Medulla oblongata (tissue), 1 donor: ENCODE measurements at regions not wholly inside any gene's neighbourhood (a gene's known extent, or its start where the extent isn't known, plus 50 kb on each side); places are given as distances from the start of the nearest gene placed in this dataset.
A peak's percentile ranks its signal among the peaks of the same experiment; 100 is the strongest.
"Not testable (repeated sequence)": the region's sequence is repeated elsewhere in the genome, so short reads cannot be mapped to it uniquely, and the experiment has no call there.

Experiments
- DNase-seq: peaks from one replicate; pipeline ENCODE4 v3.0.0-alpha.2; 2015; ENCODE audit errors: extremely low spot score

DNA sequence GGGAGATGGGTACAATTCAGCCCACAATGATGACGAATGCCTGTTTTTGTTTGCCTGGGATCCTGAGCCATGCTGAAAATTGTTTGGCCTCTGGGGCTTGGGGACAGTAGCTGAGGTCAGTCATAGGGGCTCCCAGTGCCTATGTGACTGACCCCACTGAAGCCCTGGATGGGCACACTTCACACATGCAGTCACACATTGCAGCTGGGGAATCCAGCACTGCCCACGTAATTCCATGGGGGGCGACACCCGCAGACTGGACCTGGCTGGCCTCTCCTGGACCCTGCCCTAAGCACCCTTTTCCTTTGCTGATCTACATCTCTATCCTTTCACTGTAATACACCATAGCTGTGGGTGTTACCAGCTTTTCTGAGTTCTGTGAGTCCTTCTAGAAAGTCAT, 295.2 kb upstream of the HS6ST1 start:
- no peak for DNase-seq

DNA sequence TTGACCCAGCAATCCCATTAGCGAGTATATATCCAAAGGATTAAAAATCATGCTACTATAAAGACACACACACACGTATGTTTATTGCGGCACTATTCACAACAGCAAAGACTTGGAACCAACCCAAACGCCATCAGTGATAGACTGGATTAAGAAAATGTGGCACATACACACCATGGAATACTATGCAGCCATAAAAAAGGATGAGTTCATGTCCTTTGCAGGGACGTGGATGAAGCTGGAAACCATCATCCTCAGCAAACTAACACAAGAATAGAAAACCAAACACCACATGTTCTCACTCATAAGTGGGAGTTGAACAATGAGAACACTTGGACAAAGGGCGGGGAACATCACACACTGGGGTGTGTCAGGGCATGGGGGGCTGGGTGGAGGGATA, 296.2 kb upstream of the HS6ST1 start:
- DNase-seq = not testable (repeated sequence)

DNA sequence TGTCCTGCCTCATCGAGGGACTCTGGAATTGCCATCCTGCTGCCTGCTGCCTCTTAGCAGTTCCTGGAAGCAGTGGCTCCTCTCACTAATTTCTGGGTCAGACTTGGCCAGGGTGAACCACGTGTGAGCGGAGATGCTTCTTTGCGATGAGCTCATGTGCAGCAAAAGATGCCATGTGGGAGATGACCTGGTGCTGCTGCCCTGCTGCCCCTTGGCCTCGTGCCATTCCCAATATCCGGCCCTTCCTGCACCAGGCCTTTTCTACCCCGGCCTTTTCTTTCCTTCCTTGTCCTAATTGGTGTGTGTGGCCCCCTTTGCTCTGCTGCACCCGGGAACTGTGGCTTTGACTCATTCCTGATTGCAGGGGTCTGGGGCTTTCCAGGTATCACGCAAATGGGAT, 296.9 kb upstream of the HS6ST1 start:
- no peak for DNase-seq

DNA sequence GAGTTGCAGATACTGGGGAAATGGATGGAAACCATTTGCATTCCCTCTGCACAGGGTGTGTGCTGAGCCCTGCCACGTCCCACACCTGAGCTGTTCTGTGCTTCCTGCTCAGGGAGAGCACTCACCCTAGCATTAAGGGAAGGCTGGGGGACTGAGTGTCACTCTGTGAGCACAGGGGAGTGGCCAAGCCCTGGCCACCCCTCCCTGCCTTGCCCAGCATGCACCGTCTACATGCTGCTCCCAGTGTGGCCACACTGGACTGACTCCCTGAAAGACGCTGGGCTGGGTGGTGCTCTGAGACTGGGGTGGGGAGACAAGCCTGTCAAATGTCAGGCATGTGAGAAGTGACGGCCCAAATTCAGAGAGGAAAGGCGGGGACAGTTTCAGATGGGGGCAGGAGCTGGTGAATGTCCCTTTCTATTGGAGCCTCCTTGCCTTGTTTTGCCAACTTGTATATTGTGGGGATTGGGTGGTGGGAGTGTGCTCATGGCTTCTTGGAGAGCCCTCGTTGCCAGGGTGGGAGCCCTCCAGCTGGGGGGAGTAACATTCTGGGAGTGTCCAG, 298.4 kb upstream of the HS6ST1 start:
- DNase-seq = no peak

DNA sequence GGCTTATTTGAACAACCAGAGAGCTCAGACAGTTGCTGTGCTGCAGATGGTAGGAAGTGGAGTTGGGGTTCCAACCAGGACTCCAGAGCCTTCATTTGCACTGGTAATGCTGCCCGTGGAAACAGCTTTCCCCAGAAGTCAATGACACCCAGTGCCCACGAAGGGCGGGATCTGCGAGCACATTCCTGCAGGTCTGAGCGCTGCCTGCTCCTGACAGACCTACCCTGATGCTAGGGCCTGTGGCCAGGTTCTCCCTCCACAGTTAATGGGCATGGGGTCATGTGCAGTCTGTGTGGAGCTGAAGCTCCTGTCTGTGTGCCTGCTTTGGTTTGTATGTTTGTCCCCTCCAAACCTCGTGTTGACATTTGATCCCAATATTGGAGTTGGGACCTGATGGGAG, 299.0 kb upstream of the HS6ST1 start:
- DNase-seq = no peak

DNA sequence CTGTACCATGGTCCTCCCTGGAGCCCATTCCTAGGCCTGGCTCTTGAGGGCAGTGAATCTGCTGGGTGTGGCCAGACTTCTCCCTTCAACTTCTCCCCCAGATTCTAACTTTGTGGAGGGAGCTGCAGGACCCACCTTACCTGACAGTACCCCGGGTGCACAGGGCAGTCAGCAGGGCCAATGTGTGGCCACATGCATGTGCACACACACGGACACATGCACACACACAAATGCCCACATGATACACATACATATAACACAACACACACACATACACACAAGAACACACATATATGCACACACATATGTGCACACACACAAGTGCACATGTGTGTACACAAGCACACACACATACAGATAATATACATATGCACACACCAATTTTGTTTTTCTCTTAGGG, 300.0 kb upstream of the HS6ST1 start:
- no peak for DNase-seq

DNA sequence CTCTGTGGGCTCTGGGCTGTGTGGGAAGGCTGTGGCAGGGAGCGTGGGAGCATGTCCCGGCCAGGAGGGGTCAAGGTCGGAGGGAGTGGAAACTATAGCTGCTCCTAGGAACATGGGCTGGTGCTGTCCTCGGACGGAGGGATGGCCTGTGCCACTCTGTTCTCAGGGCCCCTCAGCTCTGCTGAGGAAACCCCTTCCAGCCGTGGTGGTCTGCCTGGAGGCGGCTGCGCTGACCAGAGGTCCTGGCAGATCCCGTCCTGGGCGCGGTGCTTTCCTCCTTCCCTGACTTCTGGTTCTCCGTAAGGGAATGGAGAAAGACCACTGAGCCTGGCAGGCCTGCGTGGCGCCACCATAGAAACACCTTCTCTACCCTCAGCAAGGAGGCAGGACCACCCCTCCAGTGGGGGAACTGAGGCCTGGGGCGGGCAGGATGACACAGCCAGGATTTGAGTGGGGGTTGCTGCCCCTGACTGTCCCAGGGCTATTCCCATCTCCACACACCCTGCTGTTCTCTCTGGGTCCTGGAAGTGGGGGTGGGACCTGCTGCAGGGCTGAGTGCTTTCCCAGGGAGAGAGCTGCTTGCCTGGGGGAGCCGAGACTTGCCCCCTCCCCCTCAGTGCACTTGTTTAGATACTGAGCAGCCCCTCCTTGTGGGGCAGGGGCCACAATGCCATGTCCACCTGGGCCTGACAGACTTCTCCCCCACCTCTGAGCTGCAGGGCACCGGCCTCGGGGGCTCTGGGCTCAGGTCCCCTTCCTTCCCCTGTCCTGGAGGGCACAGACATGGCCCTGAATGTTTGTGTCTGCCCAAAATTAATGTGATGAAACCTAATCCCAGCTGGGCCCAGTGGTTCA, 301.0 kb upstream of the HS6ST1 start:
- no peak for DNase-seq

DNA sequence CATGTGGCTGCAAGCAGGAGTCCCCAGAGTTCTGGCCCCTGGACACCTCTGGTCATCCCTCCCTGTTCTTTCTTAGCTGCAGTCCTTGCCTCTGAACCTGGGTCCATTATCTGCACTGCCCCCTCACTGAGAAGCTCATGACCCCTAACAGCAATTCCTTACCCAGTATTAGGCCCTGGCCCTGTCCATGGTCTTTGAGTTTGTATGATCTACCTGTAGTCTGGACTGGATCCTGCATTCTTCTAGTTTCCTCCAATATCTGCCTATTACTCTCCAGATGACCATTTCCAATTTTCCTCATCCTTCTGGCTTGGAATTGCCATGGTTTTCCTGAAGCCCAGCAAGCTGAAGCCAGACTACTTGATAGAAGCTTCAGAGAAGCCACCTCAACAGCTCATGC, 302.4 kb upstream of the HS6ST1 start:
- no peak for DNase-seq

DNA sequence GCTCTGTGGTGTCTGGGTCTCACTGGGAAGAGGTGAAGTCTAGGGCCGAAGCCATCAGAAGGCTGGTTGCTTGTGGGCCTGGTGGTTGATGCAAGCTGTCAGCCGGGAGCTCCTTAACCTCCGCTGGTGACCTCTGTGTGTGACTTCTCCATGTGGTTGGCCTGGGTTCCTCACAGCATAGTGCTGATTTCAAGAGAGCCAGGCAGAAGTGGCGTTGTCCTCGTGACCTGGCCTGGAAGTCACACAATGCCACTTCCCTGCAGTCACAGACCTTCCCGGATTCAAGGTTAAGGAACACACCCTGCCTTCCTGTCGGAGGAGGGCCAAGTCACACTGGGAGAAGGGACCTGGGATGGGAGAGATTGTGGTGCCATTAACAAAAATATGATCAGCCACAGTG, 303.7 kb upstream of the HS6ST1 start:
- peak; percentile 59 for DNase-seq

DNA sequence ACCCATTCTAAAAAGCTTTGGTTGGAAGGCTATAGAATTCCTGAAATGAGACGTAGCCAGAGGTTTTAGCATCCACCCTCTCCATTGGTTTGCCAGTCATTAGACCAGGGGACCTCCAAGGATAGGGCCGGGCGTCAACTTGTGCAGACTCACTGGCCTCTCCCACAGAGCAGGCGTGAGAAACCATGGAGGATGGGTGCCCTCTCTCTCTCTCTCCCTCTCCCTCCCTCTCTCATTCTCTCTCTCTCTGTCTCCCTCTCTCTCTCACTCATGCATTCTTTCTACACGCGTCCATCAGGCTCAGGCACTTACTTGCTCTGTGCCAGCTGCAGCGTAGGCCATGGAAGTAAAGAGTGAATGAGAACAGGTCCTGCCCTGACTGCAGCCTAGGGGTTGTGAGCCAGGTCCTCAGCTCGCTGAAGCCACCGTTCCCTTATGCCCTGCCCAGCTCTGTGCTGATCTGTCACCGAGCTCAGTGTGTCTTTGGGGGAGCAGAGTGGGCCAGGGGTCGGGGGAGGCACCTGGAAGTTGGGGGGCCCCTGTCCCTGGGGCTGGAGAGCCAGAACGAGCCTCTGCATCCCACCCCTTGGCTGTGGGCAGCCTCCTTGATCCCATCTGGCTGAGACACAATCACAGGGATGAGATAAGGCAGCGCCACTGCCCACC, 304.4 kb upstream of the HS6ST1 start:
- DNase-seq = no peak

DNA sequence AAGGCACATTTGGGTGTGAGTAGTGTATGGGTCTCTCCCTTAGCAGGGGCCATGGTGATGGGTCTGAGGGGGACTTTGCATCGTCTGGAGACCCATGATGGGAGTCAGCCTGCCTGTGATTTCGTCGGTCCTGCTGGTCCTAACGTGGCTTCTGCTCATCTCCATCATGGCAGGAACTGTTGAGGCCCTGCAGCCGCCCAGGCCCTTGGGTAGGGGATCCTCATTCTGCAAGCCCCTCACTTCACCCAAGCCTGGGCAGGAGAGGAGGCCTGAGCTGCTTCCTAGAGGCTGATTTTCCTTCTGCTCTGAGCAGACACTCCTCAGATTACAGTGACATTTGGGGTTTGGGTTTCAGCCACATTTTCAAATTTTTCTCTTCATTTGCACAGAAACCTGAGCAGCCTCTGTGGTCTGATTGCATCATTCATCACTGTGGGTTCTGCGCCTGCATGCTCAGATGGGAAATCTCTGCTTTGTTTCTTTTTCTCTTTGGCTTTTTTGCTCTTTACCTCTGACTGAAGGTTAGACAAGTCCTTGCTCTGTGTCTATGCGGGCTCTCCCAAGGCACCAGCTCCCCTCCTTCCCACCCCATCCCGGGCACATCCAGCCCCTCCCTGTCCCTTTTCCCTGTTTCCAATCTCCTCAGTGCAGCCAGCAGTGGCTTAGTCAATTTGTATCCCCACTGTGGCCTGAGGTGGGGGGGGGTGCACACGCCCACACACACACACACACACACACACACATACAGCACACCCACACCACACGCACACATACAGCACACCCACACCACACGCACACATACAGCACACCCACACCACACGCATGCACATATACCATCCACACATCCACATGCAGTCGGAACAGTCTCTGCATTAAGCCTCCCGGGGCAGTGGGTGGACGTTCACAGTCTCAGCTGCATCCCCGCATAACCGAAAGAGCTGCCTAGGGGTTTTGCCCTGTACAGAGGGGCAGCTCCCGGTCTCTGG, 305.4 kb upstream of the HS6ST1 start:
- DNase-seq = no peak

DNA sequence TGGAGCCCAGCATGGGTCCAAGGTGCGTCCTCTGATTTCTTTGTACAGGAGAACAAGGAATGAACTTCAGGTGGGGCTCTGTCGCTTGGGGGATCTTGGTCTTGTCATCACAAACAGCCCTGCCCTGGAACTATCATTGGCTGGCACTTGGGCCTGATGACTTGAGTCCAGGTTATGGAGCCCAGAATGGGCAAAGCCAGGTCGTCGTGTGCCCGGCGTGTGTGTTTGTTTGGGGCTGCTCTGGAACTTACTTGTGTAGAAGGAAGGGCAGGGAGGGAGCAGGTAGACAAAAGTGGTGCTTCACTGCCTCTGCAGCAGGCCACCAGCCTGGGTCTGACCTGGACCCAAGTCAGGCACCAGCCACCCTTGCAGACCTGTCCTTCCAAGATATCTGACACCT, 306.3 kb upstream of the HS6ST1 start:
- no peak for DNase-seq

DNA sequence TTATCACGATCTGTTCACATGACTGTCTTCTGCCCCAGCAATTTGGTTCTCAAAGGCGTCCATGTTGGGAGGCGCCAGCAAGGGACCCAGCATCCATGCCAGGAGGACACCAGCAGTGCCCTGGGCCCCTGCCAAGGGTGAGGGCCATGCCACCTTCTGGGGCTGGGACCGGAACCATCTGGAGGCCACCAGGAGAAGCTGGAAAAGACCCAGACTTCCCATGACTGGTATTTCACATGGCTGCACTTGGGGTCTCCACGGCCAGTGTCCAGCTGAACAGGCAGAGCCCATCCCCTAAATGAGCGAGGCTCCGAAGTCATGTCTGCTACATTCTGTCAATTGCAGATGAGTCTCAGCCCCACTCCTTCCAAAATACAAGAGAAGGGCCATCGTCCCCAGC, 306.8 kb upstream of the HS6ST1 start:
- no peak for DNase-seq

DNA sequence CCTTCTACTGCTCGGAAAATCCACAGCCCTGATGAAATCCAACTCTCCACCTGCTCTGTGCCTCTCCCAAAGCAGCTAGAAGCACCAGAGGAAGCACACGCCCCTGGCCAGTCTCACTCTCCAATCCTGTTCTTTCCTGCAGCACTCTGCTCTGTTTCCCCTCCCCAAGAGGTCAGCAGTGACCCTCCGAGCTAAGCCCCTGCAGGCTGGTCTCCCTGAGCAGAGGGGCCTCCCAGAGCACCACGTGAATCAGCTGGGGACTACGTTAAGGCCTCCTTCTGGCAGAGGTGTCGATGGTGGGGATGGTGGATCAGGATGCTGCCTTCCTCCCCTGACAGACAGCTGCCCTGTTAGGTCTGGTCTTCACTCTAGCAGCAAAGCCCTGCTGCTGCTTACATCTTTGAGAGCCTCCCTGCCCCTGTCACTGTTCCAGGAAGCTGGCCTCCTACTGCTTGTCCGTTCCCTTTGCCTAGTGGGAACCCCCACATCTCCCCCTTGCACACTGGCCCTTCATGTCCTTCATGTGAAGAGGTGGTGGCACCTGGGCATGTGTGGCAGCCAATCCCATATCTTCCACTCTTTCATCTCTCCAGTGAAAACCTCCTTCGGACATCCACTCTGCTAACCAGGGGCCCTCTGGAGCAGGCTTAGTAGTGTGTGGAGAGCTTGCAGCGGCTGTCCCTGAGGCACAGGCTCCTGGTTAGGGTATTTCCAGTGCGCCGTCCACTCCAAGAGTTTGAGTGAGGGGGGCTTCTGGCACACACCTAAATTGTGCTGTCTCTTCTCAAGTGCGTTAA, 307.5 kb upstream of the HS6ST1 start:
- DNase-seq = no peak

DNA sequence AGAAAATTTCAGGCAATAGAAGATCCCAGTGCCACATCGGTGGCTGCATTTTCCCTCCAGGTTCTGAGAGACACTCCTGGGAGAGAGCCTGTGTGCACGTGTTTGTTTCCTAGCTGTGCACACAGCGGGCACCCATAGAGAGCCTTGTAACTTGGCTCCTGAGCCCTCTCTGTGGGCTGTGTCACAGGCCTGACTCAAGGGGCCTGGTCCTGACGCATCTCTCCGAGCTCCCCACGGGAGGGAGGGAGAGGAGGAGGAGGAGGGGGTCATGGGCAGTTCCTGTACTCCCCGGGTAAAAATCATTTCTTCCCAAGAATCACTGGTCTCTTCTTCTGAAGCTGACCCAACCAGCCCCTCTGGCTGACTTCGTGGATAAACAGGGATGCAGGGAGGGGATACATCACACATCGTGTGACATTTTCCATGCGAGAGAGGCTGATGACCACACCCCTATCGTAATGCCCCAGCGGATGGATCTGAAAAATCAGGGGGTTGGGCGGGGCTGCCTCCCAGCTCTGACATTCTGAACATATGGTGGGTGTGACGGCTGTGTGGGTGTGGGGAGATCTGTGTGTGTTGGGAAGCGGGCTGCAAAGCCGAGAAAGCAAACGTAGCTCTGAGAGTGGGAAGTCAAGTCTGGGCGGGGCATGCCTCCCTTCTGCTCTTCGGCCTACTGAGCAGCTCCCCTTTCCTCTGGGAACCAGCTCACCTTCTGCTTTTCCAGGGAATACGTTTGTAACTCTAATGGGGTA, 308.3 kb upstream of the HS6ST1 start:
- no peak for DNase-seq

DNA sequence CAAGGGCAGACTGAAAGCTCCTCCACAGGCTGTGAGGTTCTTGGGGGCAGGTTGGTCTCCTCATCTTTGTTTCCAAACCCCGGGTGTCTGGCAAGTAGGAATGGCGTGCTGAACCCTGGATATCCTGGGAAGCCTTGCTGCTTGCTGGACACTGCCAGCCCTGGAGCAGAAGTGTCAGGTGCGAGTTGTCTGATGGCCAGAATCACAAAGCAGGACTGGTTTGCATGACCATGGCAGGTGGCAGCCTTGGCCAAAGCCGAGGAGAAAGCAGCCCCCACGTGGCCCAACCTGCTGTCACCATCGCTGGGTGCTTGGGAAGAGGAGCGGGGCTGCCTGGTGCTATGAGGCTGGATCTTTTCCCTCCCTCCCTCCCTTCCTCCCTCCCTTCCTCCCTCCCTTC, 309.5 kb upstream of the HS6ST1 start:
- no peak for DNase-seq

DNA sequence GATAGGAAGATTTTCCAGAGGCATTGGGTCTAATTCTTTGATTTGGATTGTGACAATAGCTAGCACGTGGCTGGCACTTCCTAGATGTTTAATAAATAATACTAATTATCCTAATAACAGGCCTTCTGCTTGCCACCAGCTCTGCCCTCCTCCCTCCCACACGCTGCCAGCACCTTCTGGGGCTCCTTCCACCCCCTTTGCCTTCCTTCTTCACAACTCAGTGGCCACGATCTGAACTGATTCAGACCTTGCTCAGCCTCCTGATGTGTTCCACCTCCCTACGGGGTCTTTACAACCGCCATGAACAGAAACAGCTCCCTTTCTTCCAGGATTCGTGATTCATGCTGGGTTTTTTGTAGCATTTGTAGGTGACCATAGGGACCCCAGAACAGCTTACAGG, 310.3 kb upstream of the HS6ST1 start:
- DNase-seq = no peak

DNA sequence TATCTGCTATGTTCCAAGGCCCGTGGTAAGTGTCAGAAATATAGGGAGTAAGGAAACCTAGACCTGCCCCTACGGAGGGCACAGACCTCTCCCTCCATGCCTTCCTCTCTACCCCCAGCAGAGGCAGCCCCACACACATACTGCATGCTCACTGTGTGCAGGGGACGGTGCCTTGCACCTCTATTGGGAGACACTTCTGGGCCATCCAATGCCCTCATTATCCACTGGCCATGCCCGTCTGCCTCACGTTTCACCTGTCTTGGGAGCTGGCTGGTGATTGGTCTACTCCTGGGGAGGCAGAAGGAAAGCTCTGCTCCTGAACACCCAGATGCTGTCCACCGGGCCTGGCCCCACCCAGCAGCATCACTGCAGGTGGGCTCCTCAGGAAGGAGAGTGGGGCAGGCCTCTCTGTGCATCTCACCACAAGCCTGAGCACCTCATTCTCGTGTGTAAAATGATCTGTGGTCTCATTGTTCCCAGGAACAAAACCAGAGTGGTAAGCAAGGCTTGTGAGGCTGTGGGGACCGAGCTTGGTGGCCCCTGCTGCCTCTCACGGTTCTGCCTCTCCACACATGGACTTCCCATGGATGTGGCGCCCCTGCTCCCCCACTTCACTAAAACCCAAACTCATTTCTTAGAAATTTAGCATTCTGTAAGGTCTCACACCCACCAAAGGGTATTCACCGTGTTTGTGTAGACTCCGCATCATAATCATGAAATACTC, 312.5 kb upstream of the HS6ST1 start:
- no peak for DNase-seq

DNA sequence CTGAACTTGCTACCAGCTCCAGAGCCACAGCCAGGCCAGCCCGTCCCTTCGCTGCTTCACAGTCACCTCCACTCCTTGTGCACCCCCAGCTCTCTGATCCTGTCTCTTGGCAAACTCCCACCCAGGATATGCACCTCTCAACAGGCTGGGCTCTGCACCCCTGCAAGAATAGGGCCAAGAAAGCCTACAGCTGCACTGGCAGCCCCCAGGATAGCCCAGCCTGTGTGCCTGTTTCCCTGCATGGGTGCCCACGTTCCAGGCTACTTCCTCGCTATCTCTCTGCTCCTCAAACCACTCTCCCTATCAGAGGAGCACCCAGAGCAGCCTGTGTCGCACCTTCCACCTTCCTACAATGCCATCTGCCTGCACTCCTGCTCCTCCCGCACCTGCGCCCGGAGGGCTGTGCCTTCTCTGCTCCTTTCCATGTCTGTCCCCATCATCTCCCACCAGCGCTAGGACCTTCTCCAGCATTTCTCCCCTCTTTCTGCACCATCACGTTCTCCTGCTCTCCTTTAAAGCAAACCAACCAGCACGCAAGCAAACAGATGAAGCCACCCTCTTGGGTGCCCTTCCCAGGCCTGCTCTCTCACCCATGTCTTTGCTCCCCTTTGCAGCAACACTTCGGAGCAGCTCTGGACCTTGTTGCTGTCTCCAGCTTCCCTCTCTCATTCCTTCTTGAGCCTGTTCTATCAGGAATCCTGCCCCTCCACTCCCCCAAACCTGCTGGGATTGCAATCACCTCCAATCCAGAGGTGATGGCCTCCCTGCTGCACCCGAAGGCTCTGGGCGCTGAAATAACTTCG, 313.2 kb upstream of the HS6ST1 start:
- no peak for DNase-seq
